GM19395 (cell line): ENCODE measurements at regions not wholly inside any gene's neighbourhood (a gene's known extent, or its start where the extent isn't known, plus 50 kb on each side); places are given as distances from the start of the nearest gene placed in this dataset.

Experiments
- ATAC-seq: cut with Tn5 transposase; IDR thresholded peaks from one replicate; pipeline ENCODE4 v1.9.1; 2021; ENCODE audit warnings: mild to moderate bottlenecking, moderate library complexity; ENCODE audit not compliant: unreplicated experiment

DNA sequence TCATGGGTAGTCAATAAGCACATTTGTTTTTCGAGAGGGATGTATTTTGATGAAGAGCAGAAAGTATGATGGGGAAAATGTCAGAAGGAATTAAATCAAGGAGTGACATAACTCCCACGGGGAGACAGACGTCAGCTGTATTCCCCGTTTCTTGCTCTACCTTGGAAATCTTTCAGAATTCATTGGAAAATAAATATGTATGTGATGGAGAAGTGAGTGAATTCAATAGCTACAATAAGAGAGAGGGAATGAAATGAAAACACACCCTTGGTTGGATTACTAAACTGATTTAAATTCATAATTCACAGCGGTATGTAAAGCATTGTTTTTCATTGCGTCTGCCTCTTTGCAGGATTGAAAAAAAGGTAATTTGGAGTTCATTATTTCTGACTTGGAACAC lies 209.7 kb upstream of the KLF4 start:
- ATAC-seq = no peak

DNA sequence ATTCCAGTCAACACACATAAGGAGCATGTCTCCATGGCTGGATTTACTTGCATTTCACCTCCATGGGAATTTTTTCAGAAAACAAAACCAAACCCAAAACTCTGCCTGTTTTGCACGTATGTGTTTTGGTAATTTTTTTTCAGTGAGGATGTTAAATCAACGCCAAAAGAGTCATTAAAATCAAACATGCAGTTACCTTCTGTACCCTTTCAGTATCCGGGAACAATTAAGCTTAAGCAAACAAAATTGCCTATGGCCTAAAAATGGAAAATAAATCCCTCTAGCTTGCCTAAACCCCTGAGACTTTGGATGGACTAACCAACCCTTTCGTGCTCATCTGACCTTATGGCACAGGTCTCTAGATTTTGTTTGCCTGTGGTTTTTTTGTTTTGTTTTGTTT lies 209.2 kb upstream of the KLF4 start:
- ATAC-seq = no peak

DNA sequence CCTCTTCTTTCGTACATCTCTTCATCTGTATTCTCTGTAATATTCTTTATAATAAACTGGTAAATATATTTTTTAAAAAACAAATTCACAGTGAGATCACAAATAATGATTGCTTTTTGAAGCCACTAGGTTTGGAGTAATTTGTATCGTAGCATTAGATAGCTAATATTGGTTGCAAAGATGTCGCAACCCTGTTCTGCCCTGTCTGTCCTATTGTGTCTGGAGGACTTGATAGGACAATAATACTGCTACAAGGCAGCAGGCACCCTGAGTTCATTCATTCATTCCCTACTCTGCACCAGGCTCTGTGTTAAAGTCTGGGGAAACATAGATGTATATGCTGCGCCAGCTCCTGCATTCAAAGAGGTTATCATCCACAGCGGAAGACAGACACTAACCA lies 206.7 kb upstream of the KLF4 start:
- no peak for ATAC-seq

DNA sequence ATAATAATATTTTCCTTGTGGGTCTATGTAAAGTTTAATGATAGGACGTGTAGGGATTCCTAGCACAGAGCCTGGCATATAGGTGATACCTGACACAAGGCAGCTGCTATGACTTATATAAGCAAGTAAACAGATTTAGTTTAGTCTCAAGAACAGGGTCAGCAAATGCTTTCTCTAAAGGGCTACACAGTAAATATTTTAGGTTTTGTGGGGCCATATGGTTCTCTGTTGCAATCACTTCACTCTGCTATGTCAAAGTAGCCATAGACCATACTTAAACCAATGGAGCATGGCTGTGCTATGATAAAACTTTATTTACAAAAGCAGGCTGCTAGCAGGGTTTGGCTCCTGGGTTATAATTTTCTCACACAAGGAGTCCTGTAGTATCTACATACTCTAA lies 204.8 kb upstream of the KLF4 start:
- no peak for ATAC-seq

DNA sequence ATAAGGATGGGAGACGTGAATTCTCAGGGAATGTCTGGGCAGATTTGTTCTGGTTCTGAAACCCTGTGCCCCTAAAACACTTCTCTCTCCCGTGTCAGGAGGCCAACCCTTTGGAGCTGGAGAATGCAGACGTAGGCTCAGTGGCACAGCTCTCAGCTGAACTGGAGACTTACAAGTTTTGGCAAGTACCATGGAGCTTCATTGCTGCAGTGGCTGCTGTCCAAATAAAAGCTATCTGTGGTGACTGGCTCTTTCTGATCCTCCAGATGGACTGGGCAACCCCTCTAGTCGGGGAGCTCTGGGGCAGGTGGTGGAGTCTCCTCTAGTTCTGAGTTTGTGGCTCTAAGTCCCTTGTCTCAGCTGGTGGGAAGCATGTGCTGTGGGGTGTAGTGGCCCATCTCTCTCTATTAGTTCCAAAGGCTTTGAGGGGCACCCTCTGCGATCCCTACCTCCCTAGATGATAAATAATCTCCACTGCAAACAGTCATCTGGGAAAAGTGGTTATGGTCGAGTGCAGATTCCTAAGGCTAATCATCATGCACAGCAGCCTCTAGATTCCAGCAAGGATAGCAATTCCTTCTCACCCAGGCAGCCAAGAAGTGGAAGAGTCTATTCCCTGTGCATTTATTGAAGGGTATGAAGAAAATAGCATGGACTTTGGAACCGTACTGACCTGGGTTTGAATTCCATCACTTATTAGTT lies 204.2 kb upstream of the KLF4 start:
- ATAC-seq = no peak

DNA sequence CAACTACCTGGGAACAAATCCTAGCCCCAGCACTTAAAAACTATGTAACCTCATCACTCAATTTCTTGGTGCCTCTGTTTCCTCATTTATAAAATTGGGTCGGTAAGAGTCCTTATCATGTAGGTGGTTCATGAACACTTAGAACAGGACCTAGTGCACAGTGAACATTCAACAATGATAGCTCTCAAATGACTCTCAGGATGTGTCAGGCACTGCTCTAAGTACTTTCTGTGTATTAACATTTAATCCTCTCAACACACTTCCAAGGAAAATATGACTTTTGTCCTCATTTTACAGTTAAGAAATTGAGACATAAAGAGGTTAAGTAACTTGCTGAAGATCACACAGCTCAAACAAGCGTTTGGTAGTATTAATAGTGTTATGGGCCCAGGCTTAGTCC lies 202.1 kb upstream of the KLF4 start:
- no peak for ATAC-seq

DNA sequence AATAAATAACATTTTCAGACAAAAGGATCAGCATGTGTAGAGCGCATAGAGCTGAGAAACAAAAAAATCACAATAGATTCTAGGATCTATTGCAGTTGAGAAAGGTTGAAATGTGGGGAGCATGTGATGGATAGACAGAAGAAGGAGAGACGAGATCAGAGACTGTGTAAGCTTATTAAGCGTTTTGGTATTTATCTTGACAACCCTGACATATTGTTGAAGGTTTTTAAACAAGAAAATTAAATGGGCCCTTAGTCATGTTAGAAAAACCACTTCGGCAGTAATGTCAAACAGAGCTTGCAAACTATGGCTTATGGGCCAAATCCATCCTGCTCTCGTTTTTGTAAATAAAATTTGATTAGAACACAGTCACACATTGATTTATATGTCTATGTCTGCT lies 200.5 kb upstream of the KLF4 start:
- ATAC-seq = no peak

DNA sequence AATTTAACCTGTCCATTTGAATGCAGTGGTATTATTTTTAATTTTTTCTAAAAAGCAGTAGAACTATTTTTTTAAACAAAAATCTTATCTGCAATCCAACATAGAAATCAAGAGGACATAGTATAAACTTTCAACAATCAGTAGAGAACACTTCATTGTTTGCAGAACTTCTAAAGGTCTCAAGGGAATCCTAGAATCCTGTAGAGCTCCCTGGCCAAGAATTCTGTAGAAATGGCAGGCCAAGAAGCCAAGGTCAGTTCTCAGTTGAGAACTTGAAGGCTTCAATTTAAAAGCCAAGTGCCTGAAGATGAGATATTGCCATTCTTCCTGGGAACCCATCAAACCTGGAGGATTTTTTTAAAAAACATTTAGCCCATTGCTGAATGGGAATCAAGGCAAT lies 199.2 kb upstream of the KLF4 start:
- ATAC-seq = no peak

DNA sequence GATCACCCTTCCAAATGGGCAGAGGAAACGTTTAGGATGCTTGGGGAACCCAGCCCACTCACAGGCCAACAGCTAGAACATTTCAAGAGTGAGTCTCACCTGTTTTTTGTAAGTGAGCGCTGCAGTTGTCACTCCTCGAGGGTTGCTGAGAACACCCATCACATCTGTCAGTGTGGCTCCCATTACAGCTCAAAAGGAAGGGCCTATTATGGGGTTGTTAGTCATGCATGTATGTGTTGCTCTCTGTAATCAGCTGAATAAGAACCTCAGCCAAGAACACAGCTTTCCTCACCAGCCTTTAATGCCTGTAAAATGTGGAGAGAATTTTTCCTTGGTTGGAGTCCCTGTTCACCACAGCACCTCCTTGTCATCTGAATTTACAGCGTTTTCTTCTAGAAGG lies 196.3 kb upstream of the KLF4 start:
- no peak for ATAC-seq

DNA sequence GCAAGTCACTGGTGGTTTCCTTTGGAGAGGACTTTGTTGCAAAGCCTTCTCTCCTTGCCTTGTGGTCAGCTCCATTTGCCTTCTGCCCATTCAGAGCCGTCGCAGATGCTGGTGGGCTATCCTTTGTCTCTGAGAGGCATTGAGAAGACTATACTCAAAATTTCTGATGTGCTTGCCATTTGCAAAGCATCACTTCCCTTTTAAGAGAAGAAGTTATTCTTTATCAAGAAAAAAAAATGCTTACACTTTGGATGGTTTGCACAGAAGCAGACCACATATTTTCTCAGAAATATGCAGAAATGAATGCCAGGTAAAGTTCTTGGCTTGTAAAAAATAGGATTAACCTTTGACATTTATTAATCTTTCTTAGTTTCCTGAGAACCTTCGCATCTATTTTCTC lies 195.8 kb upstream of the KLF4 start:
- ATAC-seq = no peak

DNA sequence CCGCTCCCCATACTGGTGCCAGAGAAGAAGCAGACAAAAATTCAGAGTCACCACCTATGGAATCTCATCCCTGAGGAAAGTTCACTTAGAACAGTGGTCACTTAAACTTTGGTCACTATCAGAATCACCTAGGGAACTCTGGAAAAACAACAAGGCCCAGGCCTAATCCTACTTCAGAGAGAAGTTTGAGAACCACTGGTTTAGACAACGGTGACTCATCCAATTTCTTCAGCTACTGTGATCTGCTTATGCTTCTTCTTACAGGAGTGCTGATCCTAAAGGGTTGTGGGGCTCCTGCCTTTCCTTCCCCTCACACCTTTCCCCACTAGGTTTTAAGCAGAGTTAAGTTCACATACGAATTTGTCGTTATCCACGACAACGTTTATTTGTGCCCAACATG lies 194.7 kb upstream of the KLF4 start:
- ATAC-seq = no peak

DNA sequence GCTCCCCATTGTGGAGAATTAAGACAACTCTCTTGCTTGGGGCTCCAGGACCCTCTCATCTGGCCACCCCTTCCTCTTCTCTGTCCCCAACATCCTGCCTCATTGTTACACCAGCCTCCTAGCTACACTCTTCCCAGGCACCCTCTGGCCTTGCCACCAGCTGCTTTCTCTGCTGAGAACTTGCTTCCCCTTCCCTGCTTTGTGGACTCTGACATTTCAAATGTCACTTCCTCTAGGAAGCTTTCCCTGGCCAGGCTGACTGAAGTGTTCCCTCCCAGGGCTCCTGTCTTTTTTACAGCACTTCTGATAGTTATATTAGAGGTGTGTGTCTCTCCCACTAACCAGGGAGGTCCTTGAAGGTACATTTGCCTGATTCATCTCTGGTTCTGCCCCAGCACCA lies 194.0 kb upstream of the KLF4 start:
- no peak for ATAC-seq

DNA sequence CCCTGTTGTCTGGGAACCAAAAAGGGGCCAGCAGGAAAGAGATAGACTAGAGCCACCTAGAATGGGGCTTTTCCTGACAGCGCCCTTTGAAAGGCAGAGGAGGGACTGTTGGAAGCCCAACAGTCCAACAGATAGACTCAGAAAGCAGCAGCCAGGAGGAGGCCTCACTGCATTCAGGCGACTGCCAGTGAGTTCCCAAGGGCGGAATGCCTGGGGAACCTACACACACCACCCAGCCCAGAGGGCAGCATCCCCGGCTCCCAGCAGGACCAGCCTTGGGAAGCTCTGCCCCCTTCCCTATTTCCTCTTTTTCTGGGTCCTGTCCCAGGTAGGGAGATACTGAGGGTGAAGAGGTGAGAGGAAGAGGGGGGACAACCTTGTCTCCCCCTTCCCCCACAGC lies 192.4 kb upstream of the KLF4 start:
- no peak for ATAC-seq

DNA sequence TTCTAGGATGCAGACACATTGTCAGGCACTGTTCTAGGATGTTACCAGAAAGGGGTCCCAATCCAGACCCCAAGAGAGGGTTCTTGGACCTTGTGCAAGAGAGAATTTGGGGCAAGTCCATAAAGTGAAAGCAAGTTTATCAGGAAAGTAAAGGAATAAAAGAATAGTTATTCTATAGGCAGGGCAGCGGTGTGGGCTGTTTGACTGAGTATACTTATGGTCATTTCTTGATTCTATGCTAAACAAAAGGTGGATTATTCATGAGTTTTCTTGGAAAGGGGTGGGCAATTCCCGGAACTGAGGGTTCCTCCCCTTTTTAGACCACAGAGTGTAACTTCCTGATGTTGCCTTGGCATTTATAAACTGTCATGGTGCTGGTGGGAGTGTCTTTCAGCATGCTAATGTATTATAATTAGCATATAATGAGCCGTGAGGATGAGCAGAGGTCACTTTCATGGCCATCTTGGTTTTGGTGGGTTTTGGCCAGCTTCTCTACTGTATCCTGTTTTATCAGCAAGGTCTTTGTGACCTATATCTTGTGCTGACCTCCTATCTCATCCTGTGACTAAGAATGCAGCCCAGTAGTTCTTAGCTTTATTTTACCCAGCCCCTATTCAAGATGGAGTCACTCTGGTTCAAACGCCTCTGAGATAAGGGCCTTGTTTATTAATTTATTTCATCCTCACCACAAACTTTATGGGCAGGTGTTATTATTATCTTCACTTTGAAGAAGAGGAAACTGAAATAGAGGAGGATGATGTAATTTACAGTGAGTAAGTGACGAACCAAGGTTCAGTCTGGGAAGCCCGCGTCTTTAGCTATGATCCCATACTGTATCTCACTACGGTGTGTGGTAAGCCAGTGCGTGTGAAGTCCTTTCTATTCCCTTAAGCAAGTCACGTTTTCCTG lies 186.0 kb upstream of the KLF4 start:
- no peak for ATAC-seq

DNA sequence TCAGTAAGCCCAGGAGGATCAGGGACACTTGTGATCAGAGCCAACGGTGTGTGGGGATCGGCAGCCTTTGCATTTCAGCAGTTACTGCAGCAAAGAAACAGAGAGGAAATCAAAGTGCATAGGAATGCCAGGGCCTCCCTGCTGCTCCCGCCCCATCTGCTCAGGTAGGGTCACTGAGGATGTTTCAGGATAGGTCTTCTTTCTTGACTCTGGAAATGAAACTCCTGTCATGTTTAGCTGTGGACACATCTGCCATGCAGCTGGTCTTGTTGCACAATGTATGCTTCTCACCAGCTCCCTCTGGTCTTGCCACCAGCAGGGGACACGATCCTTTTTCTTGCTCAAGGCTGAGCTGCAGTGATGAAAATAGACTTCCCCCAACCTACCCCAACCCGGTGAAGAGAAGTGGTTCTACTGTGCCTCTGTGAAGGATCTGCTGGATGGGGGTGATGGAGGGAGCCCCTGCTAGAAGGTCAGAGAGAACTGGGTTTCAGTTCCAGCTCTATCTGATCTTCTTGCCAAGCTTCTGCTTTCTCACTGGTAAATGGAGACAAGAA lies 185.2 kb upstream of the KLF4 start:
- no peak for ATAC-seq

DNA sequence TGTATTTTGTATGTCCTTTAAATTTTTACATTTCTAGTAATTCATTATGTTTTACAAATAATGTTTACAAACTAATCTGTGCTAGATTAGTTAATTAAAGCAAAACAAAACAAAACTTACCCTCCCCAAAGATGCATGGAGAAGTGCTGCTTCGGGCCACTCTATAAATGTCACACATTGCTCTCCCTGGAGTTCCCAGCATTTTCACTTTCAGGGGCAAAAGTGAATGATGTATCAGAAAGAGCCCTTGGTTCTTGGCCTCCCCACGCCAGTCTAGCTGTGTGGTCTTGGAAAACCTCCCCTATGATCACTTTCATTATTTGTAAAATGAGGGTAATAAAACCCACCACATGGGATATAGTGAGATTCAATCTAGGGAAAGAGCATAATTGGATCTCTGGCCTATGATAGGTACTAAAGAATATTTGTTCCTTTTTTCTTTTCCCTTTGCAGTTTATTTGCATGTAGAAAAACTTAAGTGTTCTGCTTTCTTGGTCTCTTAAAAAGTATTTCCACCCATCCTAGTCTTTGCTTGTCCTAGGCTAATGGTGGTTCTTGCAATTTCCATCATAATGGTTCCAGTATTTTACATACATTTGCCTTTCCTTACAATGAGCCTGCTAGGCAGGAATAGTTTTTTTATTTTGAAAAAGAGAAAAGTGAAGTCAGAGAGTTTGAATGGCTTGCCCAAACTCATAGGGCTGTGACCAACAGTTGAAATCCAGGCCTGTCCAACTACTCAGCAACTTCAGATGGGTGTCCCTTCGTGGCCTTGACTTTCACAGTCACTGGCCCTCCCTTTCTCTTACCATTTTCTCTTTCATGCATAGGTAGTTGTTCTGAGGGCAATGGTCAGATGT lies 184.5 kb upstream of the KLF4 start:
- no peak for ATAC-seq

DNA sequence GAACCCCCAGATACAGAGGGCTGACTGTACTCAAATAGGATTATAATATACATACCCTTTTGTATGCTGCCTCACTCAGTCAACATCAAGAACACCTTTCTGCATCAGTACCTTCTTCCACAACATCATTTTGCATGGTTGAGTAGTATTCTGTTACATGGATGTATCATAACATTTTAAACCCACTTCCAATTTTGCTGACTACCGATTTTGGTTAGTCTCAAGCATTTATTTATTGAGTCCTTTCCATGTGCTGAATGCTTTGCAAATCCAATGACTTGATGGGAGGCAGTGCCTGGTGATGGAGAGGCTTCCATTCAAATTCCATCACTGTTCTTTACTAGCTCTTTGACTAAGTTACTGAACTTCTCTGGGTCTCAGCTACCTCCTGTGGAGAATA lies 182.0 kb upstream of the KLF4 start:
- no peak for ATAC-seq

DNA sequence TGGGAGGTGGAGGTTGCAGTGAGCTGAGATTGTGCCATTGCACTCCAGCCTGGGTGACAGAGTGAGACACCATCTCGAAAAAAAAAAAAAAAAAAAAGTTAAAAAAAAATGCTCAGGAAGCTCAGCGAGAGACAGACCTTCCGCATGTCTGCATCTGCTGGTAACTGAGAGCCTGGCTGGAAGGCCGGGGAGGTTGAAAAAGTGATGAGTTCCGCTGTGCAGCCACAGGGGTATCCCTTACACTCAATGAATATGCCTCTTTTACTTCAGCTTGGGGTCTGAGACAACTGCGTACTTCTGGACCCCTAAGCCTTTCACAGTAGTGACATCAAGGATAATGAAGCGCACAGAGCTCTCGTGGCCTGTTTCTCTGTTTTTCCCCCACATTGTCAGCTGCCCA lies 179.9 kb upstream of the KLF4 start:
- ATAC-seq = no peak

DNA sequence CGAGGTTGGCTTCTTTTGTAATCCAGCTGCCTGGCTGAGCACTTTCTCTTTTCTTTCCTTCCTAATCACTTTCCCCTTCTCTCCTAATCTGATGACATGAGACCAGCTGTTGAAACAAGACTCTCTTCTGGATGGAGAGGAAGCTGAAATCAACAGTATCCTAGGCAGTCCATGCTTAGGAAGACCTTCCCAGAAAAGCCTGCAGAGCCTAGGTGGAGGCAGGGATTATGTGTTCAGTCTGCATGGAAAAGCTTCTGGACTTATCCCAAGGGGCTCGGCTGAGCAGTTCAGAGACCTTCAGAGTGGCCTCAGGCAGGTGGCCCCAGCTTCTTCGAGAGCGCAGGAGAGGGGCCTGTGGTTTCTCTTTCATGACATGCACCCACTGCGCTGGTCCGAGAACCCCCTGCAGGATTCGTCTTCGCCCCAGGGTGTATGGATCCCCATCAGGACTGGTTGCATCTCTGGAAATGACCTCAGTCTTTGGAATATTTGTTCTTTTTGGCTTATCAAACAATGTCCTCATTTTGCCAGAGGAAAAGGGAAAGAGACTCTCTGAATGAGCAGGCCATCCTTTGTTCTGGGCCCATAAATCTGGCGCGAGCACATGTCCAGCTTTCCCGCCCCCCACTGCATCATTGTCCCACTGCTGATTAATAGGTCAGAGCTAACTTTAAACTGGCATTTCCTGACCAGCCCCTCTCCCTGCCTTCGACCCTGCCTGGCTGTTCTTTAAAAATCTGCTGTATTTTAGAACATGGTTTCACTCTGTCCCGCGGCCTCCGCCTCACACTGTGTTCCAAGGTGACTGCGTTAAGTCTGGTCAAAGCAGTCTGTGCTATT lies 177.9 kb upstream of the KLF4 start:
- ATAC-seq = no peak

DNA sequence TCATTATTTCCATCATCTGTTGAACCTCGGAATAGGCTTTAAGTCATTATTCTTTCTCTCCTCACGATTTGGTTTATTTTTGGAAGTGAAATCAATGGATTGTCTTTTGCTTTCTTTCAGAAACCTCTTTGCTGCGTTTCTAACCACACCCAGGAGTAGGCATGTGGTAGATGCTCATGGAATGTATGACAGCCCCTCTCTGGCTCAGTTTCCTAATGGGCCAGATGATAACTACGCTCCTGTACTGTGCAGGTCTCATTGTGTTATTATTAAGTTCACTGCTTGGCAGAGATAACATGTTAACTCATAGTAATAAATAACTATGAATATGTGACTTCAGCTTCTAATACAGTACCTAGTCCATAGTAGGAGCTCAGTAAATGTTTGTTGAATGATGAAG lies 175.5 kb upstream of the KLF4 start:
- ATAC-seq = no peak
